ENCODE measurements at regions not wholly inside any gene's neighbourhood (a gene's known extent, or its start where the extent isn't known, plus 50 kb on each side); places are given as distances from the start of the nearest gene placed in this dataset.

DNA sequence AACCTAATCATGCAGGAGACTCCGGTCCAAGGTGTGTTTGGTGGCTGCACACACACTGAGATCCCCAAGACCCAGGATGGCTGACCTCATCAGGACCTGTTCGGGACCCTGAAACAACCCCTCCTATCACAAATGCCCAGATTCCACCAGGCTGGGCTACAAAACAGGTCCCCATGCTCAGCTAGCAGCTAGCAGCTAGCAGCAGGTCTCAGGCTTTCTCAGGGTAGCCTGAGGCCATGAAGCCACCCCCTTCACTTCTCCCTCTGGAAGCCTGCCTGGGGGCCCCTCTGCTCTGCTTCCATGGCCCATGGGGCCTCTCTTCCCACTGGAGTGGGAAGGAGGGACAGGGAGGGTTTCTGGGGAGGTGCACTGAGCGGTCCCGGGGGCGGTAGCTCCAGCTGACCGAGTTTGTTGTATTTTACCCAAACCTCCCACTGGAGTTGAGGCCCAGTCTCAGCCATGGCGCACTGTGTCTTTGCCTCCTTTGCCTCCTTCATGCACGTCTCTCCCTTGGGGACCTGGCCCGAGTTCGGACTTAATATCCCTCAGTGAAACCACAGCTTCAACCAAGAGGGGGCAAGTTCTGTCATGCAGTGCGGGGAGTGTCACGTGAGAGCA is 95.1 kb upstream of the GPR26 start:
- no peak for TF ChIP-seq EZH2 (IDR thresholded peaks at IDR 0.05; ENCODE audit: insufficient read depth, poor library complexity, severe bottlenecking)
- no peak for TF ChIP-seq EZH2phosphoT487 (IDR thresholded peaks at IDR 0.05; ENCODE audit: insufficient read depth, low read depth)

All from GM23248 (cell line).